GM12872 (cell line): ENCODE measurements at regions not wholly inside any gene's neighbourhood (a gene's known extent, or its start where the extent isn't known, plus 50 kb on each side); places are given as distances from the start of the nearest gene placed in this dataset.

ENCODE experiments used
- CTCF ChIP-seq: IDR thresholded peaks from 3 replicates; pipeline ENCODE4 v1.5.1; 2011; ENCODE audit warnings: low read depth, mild to moderate bottlenecking, low read length, moderate library complexity; ENCODE audit not compliant: insufficient read depth

GRCh38 chr6:15038013-15038791, 207.7 kb upstream of the JARID2 start:
- TF ChIP-seq CTCF = no peak

- TF ChIP-seq CTCF = no peak
Measured at GRCh38 chr6:15039136-15039535, 206.7 kb upstream of the JARID2 start.

GRCh38 chr6:15042938-15043337, 202.9 kb upstream of the JARID2 start:
- TF ChIP-seq CTCF = no peak

- TF ChIP-seq CTCF = no peak
Measured at GRCh38 chr6:15044146-15044882, 201.6 kb upstream of the JARID2 start.

- TF ChIP-seq CTCF = no peak
Measured at GRCh38 chr6:15044948-15045347, 200.9 kb upstream of the JARID2 start.

GRCh38 chr6:15046751-15047150, 199.1 kb upstream of the JARID2 start:
- TF ChIP-seq CTCF = no peak

GRCh38 chr6:15048367-15048766, 197.5 kb upstream of the JARID2 start:
- TF ChIP-seq CTCF = no peak
